Astrocyte of the cerebellum (primary cell): ENCODE measurements at regions not wholly inside any gene's neighbourhood (a gene's known extent, or its start where the extent isn't known, plus 50 kb on each side); places are given as distances from the start of the nearest gene placed in this dataset.

Experiments
- DNase-seq: peaks from one replicate; pipeline ENCODE4 v3.0.0-alpha.2; 2011; ENCODE audit warnings: low read depth
- H3K4me3 ChIP-seq: 2 replicates; pipeline ENCODE4 v1.5.1; 2011; ENCODE audit warnings: mild to moderate bottlenecking, low read depth, low read length, moderate library complexity
- in situ Hi-C: cut with HindIII; loops from 2 replicates; pipeline ENCODE4 v1.10.0; 2017; ENCODE audit warnings: low sequenced_read_pairs
- TF ChIP-seq, protein P1 (sequence below): IDR thresholded peaks from 2 replicates; pipeline ENCODE4 v1.5.1; 2012; ENCODE audit warnings: low read length, low read depth, moderate library complexity, mild to moderate bottlenecking; ENCODE audit errors: missing control alignments

DNA sequence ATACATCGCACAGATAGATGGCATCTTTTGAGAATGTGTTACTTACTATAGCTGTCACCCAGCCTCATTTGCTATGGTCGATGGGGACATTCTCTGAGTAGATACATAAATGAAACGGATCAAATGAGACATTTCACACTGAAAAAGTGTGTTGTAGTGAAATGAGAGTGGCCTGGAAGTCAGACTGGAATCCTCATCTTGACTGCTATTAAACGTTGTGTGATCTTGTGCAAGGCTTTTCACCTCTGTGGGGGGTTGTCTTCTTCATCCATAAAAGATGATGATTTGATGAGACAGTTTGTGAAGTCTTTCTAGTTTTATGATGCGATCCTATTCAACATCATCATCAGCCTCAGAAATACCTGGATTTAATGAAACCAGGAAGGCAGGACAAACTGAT is 155.4 kb upstream of the MYO3A start:
- TF ChIP-seq, protein P1, sequence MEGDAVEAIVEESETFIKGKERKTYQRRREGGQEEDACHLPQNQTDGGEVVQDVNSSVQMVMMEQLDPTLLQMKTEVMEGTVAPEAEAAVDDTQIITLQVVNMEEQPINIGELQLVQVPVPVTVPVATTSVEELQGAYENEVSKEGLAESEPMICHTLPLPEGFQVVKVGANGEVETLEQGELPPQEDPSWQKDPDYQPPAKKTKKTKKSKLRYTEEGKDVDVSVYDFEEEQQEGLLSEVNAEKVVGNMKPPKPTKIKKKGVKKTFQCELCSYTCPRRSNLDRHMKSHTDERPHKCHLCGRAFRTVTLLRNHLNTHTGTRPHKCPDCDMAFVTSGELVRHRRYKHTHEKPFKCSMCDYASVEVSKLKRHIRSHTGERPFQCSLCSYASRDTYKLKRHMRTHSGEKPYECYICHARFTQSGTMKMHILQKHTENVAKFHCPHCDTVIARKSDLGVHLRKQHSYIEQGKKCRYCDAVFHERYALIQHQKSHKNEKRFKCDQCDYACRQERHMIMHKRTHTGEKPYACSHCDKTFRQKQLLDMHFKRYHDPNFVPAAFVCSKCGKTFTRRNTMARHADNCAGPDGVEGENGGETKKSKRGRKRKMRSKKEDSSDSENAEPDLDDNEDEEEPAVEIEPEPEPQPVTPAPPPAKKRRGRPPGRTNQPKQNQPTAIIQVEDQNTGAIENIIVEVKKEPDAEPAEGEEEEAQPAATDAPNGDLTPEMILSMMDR, result no peak
- H3K4me3 ChIP-seq, result no peak overlapping the region
- in situ Hi-C loops, result no loop called here
- DNase-seq, result no peak

DNA sequence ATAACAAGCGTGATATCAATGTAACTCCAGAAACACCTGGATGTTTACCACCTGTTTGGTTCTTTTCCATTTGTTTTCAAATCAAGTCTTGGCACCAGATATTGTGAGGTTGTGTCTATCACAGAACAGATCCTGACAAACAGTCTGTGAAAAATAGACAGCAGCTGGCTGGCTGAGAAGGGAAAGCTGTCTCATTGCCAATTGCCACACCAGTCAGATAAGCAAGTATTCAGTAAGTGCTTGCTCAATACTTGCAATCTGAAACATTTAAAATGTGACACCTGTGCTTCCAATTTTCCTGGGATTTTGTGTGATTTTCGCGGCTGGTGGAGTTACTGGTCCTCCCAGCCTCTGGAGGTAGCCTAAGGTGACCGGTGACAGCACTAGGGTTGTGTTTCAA is 147.9 kb upstream of the MYO3A start:
- TF ChIP-seq, protein P1, result no peak
- in situ Hi-C loops, result no loop called here
- H3K4me3 ChIP-seq, result no peak overlapping the region
- no peak for DNase-seq

DNA sequence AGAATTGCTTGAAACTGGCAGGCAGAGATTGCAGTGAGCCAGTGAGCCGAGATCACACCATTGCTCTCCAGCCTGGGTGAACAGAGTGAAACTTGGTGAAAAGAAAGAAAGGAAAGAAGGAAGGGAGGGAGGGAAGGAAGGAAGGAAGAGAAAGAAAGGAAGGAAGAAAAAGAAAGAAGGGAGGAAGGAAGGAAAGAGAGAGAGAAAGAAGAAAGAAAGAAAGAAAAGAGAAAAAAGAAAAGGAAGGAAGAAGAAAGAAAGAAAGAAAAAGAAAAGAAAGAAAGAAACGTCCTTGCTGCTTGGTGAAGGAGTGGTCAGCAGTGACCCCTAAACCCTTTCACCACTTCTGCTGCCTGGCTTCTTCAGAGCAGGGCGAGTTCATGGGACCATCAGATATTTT is 147.1 kb upstream of the MYO3A start:
- TF ChIP-seq, protein P1, result no peak
- no peak for DNase-seq
- no peak overlapping the region for H3K4me3 ChIP-seq
- in situ Hi-C loops, result no loop called here

DNA sequence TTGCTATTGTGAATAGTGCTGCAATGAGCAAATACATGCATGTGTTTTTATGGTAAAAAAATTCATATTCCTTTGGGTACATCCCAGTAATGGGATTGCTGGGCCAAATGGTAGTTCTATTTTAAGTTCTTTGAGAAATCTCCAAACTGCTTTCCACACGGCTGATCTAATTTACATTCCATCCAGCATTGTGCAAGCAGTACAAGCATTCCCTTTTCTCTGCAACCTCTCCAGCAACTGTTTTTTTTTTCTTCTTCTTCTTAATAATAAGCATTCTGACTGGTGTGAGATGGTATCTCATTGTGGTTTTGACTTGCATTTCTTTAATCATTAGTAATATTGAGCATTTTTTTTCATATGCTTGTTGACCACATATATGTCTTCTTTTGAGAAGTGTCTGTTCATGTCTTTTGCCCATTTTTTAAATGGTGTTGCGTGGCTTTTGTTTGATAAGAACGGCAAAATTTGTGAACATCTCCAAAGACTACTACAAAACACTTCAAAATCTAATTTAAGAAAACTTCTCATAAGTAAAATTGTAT is 136.1 kb upstream of the MYO3A start:
- TF ChIP-seq, protein P1, result no peak
- H3K4me3 ChIP-seq, result no peak overlapping the region
- DNase-seq, result peak; percentile 5
- in situ Hi-C loops, result no loop called here

DNA sequence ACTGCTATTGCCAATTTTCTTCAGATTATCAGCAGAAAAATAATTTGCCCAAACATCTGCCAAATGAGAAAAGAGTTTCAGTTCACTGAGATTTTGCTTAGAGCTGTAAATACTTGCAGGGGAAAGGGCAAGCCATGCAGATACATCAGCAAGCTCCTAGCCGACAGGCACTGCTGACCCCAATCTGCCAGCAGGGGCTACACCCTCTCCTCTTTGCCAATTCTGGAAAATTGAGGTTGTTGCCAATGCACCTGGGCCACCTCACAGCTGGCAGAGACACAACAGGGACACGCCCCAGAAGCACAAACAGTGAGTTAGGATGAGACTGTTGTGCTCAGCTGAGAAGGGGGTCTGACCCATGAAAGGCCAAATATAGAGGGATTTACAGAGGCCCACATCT is 129.5 kb upstream of the MYO3A start:
- no peak for DNase-seq
- TF ChIP-seq, protein P1, result no peak
- H3K4me3 ChIP-seq, result no peak overlapping the region
- in situ Hi-C loops, result no loop called here

DNA sequence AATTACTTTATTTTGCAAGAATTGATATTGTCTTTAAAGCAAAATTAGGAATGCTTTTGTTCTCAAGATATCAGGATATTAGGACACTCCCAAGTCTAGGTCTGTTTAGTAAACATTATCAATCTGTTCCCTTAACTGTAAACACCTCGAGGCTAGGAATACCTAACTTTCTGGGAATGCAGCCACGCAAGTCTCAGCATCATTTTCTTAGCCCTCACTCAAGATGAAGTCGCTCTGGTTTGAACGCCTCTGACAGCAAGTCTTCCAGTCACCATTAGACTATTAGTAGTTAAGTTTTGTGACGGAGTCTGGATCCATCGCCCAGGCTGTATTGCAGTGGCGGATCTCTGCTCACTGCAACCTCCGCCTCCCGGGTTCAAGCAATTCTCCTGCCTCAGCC is 128.0 kb upstream of the MYO3A start:
- no peak overlapping the region for H3K4me3 ChIP-seq
- in situ Hi-C loops, result no loop called here
- TF ChIP-seq, protein P1, result no peak
- DNase-seq, result no peak

DNA sequence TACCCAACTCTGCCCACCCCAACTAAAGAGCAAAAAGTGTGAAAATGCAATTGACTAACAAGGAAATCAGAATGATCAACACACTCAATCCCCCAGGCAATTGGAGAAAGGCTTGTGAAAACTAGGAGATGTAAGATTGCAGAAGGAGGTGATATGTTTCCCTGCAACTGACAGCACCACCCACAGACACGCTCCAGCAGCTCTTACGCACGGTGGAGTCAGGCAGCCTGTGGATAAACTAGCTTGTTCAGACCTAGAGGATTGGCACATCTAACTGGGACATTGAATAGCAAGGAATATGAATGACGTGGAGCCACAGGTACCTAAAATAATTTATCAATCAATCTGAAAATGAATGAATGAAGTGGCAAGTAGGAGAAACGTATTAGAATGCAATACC is 125.7 kb upstream of the MYO3A start:
- in situ Hi-C loops, result no loop called here
- H3K4me3 ChIP-seq, result no peak overlapping the region
- TF ChIP-seq, protein P1, result no peak
- DNase-seq, result no peak
